ENCODE measurements at regions not wholly inside any gene's neighbourhood (a gene's known extent, or its start where the extent isn't known, plus 50 kb on each side); places are given as distances from the start of the nearest gene placed in this dataset.

DNA sequence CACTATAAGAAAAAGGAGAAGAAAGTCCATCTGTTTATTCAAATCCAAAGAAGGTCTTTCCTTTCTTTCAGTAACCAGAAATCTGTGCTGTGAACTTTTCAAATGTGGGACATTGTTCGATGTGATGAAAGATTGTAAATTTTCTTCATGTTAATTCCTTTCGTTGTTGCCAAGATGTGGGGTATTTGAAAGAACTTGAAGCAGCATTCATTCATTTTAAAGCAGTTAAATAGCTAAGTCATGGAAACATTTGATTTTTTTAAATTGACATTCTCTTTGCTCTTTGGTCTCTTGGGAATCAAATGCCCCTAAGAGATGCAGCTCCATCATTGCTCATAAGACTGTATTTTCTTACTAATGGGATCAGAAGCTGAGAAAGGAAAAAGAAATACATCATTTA is 93.7 kb upstream of the EHBP1 start:
- no peak for TF ChIP-seq POLR2A (IDR thresholded peaks at IDR 0.05)
- TF ChIP-seq, protein P1, sequence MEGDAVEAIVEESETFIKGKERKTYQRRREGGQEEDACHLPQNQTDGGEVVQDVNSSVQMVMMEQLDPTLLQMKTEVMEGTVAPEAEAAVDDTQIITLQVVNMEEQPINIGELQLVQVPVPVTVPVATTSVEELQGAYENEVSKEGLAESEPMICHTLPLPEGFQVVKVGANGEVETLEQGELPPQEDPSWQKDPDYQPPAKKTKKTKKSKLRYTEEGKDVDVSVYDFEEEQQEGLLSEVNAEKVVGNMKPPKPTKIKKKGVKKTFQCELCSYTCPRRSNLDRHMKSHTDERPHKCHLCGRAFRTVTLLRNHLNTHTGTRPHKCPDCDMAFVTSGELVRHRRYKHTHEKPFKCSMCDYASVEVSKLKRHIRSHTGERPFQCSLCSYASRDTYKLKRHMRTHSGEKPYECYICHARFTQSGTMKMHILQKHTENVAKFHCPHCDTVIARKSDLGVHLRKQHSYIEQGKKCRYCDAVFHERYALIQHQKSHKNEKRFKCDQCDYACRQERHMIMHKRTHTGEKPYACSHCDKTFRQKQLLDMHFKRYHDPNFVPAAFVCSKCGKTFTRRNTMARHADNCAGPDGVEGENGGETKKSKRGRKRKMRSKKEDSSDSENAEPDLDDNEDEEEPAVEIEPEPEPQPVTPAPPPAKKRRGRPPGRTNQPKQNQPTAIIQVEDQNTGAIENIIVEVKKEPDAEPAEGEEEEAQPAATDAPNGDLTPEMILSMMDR (IDR thresholded peaks at IDR 0.05) = no peak
